Body of pancreas (tissue), 4 donors: ENCODE measurements at regions not wholly inside any gene's neighbourhood (a gene's known extent, or its start where the extent isn't known, plus 50 kb on each side); places are given as distances from the start of the nearest gene placed in this dataset.

ENCODE experiments used
- CTCF ChIP-seq, 7 experiments: fragments of 450-650 bp in 4 of 7; fragments of 200-600 bp in 3 of 7; sonication (generic) in 3 of 7; IDR thresholded peaks; one replicate each; pipeline ENCODE4 v1.5.1; 2016 to 2019; ENCODE audit warnings: antibody characterized with exemption in 7 of 7
- POLR2A ChIP-seq, 3 donors: fragments of 450-650 bp; IDR thresholded peaks; one replicate each; pipeline ENCODE4 v1.6.1; 2016; ENCODE audit warnings: antibody characterized with exemption in 3 of 3, mild to moderate bottlenecking in 2 of 3

GRCh38 chr18:8546677-8547076 lies 62.6 kb upstream of the RAB12 start:
- TF ChIP-seq CTCF (IDR thresholded peaks at IDR 0.05) (no peak), POLR2A (IDR thresholded peaks at IDR 0.05) (no peak)
